DND-41 (cell line): ENCODE measurements at regions not wholly inside any gene's neighbourhood (a gene's known extent, or its start where the extent isn't known, plus 50 kb on each side); places are given as distances from the start of the nearest gene placed in this dataset.

ENCODE experiments used
- ATAC-seq: fragments of 200-7000 bp; cut with Tn5 transposase; 3 replicates; pipeline ENCODE4 v1.9.1; 2021; ENCODE audit warnings: low read depth; ENCODE audit not compliant: insufficient read depth
- DNase-seq: peaks from one replicate; pipeline ENCODE4 v3.0.0-alpha.2; 2020
- H2AFZ ChIP-seq: 2 replicates; pipeline ENCODE4 v1.6.0; 2012; ENCODE audit warnings: low read depth, low read length
- H3K27ac ChIP-seq: 2 replicates; pipeline ENCODE4 v1.5.1; 2012; ENCODE audit warnings: low read length, inconsistent platforms
- H3K27me3 ChIP-seq: fragments of 200-600 bp; sonication (generic); 2 replicates; pipeline ENCODE4 v1.6.0; 2012; ENCODE audit warnings: low read length, mild to moderate bottlenecking, inconsistent platforms; ENCODE audit not compliant: insufficient read depth, poor library complexity
- H3K36me3 ChIP-seq: 2 replicates; pipeline ENCODE4 v1.5.1; 2012; ENCODE audit warnings: low read length, inconsistent platforms; ENCODE audit not compliant: insufficient read depth
- H3K4me1 ChIP-seq: 2 replicates; pipeline ENCODE4 v1.5.1; 2012; ENCODE audit warnings: mild to moderate bottlenecking, low read length; ENCODE audit not compliant: insufficient read depth
- H3K4me2 ChIP-seq: 2 replicates; pipeline ENCODE4 v1.6.0; 2012; ENCODE audit warnings: mild to moderate bottlenecking, moderate library complexity, low read length, inconsistent platforms; ENCODE audit not compliant: insufficient read depth
- H3K4me3 ChIP-seq, 2 experiments: fragments of 200-600 bp in 1 of 2; shearing (Covaris generic) in 1 of 2; 2 replicates each; pipeline ENCODE4 v1.5.1; 2012 to 2016; ENCODE audit warnings: inconsistent platforms in 2 of 2, low read length in 2 of 2, mild to moderate bottlenecking in 2 of 2, low read depth in 1 of 2, moderate library complexity in 1 of 2
- H3K79me2 ChIP-seq: 2 replicates; pipeline ENCODE4 v1.6.0; 2012; ENCODE audit warnings: low read length, inconsistent platforms; ENCODE audit not compliant: insufficient read depth
- H3K9ac ChIP-seq: 2 replicates; pipeline ENCODE4 v1.6.0; 2012; ENCODE audit warnings: low read depth, mild to moderate bottlenecking, inconsistent platforms, low read length, moderate library complexity
- H3K9me3 ChIP-seq: 2 replicates; pipeline ENCODE4 v1.5.1; 2012; ENCODE audit warnings: low read length, moderate library complexity, mild to moderate bottlenecking, inconsistent platforms; ENCODE audit not compliant: insufficient read depth, severe bottlenecking
- H4K20me1 ChIP-seq: 2 replicates; pipeline ENCODE4 v1.6.0; 2012; ENCODE audit warnings: low read length; ENCODE audit not compliant: insufficient read depth
- CTCF ChIP-seq: IDR thresholded peaks from 2 replicates; pipeline ENCODE4 v1.5.1; 2012; ENCODE audit warnings: borderline replicate concordance, low read length, moderate library complexity, mild to moderate bottlenecking; ENCODE audit not compliant: poor library complexity, severe bottlenecking; ENCODE audit errors: extremely low read depth
- EZH2 ChIP-seq: IDR thresholded peaks from 3 replicates; pipeline ENCODE4 v1.6.1; 2012; ENCODE audit warnings: borderline replicate concordance, low read depth, mild to moderate bottlenecking, moderate library complexity, low read length, inconsistent platforms; ENCODE audit not compliant: severe bottlenecking

- Histone ChIP-seq H3K27ac (no peak overlapping the region), H3K9me3 (no peaks in the 10 kb centered on the region), H2AFZ (no peak overlapping the region), H3K4me3 (no peak overlapping the region), H3K27me3 (no peaks in the 10 kb centered on the region), H4K20me1 (no peaks in the 10 kb centered on the region), H3K9ac (no peak overlapping the region), H3K79me2 (no peaks in the 10 kb centered on the region), H3K4me1 (no peaks in the 10 kb centered on the region), H3K4me2 (no peak overlapping the region), H3K36me3 (no peaks in the 10 kb centered on the region)
- no peak for ATAC-seq
- no peak for DNase-seq
- no peak for TF ChIP-seq EZH2
- TF ChIP-seq CTCF, result no peak
Measured at GRCh38 chr13:44184740-44185139, 188.9 kb upstream of the SERP2 start.

- Histone ChIP-seq H3K9ac (no peak overlapping the region), H3K9me3 (no peaks in the 10 kb centered on the region), H3K27ac (no peak overlapping the region), H3K79me2 (no peaks in the 10 kb centered on the region), H3K4me3 (no peak overlapping the region), H3K27me3 (no peaks in the 10 kb centered on the region), H3K4me1 (no peaks in the 10 kb centered on the region), H2AFZ (no peak overlapping the region), H4K20me1 (no peaks in the 10 kb centered on the region), H3K36me3 (no peaks in the 10 kb centered on the region), H3K4me2 (no peak overlapping the region)
- ATAC-seq, result no peak
- DNase-seq, result no peak
- TF ChIP-seq EZH2 (no peak), CTCF (no peak)
Measured at GRCh38 chr13:44188257-44188656, 185.4 kb upstream of the SERP2 start.

- ATAC-seq, result no peak
- no peaks in the 10 kb centered on the region for H3K27me3 ChIP-seq
- H3K9ac ChIP-seq, result no peak overlapping the region
Measured at GRCh38 chr13:44189085-44189484, 184.5 kb upstream of the SERP2 start.

More at GRCh38 chr13:44189085-44189484, 184.5 kb upstream of the SERP2 start:
- H3K4me1 ChIP-seq, result no peaks in the 10 kb centered on the region
- H3K4me2 ChIP-seq, result no peak overlapping the region
- no peak overlapping the region for H3K27ac ChIP-seq
- no peaks in the 10 kb centered on the region for H4K20me1 ChIP-seq
- DNase-seq, result no peak
- no peaks in the 10 kb centered on the region for H3K9me3 ChIP-seq
- no peak for TF ChIP-seq CTCF
- no peak for TF ChIP-seq EZH2
- H3K79me2 ChIP-seq, result no peaks in the 10 kb centered on the region
- H3K4me3 ChIP-seq, result no peak overlapping the region
- H2AFZ ChIP-seq, result no peak overlapping the region
- no peaks in the 10 kb centered on the region for H3K36me3 ChIP-seq
